NCI-H510A treated with DMSO at 0.1 percent for 48 hours (cell line): ENCODE measurements at regions not wholly inside any gene's neighbourhood (a gene's known extent, or its start where the extent isn't known, plus 50 kb on each side); places are given as distances from the start of the nearest gene placed in this dataset.

Experiments
- DNase-seq: peaks from one replicate; lab custom pipeline; 2025; lab: John Stamatoyannopoulos, UW

DNA sequence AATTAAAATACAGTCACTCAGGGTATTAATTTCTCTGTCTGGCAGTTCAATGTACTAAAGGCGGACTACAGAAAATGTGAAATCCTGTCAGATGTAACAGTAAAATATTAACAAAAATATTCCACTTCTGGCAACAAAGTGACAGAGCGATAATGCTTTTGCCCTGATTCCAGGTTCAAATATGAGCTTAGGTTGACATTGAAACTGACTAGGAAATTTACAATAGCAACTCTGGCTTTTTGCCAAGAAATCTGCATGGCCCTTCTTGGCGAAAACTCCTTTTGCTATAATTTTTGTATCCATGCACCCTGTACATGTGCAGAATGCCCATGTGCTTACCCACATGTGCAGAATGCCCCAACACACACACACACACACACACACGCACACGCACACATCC is 552.2 kb downstream of the MDFIC start:
- DNase-seq, result no peak

DNA sequence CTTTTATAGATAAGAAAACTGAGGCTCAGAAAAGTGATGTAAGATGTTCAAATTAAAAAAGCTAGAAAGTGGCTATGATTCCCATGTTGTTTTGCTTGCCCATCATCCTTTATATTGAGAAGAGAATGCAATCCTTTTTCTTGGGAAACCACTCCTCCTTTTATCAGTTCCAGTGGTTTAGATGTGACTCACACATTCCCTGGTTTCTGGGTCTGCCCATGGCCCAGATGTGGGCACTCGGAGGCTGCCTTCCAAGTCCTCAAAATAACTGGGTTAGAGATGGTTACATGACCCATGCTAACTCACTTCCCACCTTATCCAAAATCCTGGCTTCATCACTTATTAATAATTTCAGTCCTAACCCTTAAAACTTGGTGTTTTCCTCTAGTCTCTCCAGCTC is 550.0 kb downstream of the MDFIC start:
- no peak for DNase-seq

DNA sequence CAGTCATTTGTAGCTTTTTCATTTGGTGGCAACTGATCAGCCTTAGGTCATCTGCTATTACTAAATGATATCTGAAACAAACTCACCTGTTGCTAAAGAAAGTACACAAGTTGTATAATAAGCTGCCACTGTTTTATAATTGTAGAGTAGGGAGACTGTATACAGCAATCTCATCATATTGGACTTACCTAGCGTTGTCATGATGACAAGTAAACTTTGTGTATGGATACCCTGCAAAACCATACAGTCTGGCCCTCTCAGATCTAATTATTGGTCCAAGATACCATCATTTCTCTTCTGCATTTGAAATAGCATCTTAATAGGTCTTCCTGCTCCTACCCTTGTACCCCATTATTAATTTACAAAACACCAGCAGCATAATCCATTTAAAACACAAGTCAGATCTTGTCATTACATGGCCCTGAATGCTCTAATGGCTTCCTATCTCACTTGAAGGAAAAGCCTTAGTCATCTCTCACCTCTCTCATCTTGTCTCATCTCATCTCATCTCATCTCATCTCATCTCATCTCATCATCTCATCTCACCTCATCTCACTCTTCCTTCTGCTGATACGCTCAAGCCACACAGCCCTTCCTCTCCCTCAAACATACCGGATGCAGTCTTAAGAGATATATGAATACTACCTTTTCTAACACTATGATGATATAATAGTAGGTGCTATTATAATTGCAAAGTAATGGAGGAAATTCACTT is 540.6 kb downstream of the MDFIC start:
- DNase-seq, result no peak

DNA sequence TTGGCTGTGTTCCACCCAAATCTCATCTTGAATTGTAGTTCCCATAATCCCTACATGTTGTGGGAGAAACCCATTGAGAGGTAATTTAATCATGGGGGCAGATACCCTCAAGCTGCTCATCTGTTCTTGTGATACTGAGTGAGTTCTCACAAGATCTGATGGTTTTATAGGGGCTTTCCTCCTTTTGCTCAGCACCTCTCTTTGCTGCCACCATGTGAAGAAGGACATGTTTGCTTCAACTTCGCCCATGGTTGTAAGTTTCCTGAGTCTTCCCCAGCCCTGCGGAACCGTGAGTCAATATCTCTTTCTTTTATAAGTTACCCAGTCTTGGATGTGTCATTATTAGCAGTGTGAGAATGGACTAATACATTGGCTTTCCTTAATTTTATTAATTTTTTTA is 527.8 kb downstream of the MDFIC start:
- no peak for DNase-seq

DNA sequence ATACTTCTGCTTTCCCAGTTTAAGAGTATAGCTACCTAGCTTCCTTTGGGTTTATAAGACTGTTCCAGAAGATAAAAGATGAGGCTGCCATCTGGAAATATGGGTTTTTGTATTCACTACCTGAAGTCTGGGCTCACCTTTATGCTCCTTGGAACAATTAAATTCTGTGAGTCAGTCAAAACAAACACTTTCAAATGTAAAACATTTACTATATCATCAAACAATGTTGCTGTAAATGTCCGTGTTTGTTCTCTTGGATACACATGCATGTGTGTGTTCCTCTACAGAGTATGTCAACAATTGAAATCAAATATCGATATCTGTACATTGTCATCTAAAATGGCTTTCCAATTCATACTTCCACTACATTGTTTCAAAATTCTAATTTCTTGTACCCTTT is 525.6 kb downstream of the MDFIC start:
- no peak for DNase-seq

DNA sequence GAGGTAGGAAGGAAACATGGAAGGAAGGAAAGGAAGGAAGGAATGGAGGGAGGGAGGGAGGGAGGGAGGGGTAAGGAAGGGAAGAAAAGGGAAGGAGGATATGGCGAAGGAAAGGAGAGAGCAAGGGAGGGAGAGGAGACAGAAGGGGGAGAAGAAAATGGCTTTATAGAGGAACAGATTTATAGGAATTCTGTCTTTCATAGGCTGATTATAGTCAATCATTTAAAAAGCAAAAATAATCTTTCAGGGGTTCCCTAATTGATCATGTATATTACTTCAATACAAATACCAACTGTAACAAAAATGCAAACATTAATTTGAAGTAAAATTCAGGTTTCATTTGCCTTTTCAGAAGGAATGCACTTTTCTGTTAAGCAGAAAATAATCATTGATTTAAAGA is 519.1 kb downstream of the MDFIC start:
- no peak for DNase-seq

DNA sequence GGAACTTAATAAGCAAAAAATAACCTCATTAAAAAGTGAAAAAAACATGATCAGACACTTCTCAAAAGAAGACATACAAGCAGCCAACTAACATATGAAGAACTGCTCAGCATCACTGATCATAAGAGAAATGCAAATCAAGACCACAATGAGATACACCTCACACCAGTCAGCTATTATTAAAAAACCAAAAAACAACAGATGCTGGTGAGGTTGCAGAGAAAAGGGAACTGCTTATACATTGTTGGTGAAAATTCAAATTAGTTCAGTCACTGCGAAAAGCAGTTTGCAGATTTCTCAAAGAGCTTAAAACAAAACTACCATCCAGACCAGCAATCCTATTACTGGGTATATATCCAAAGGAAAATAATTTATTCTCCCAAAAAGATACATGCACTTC is 513.3 kb downstream of the MDFIC start:
- no peak for DNase-seq

DNA sequence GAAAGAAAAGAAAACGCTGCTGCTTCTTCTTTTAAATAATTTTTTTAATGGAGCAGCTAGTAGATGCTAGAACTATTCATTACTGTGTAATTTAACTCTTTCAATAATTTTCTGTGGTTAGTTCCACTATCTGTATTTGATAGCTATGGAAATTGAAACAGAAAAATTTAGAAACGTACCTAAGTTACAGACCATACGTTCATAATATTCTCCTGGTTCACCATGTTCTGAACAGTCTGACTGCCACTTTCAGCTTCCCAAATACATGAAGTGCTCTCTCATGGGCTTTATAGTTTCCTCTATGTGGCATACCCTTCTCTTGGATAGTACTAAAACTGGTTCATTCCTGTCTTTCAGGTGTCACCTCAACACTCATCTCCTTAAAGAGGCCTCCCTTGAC is 508.0 kb downstream of the MDFIC start:
- no peak for DNase-seq

DNA sequence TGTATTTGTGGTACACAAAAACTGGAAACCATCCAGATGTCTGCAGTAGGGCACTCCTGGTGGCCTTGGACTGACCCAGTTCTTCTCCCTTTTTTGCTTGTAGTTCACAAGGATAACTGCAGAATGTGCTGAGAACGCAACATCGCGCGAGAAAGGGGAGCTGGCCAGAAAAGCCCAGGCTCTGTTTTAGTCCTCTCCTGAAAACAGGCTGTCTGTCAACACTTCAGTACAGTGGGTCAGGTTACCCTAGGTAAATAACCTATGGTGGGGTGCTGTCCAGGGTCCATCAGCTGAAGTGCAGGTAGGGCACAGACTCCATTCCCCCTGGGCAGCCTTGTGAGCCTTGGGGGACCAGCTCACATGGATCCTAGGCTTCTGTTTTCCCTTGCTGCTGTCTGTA is 495.8 kb downstream of the MDFIC start:
- peak; percentile 17 for DNase-seq

DNA sequence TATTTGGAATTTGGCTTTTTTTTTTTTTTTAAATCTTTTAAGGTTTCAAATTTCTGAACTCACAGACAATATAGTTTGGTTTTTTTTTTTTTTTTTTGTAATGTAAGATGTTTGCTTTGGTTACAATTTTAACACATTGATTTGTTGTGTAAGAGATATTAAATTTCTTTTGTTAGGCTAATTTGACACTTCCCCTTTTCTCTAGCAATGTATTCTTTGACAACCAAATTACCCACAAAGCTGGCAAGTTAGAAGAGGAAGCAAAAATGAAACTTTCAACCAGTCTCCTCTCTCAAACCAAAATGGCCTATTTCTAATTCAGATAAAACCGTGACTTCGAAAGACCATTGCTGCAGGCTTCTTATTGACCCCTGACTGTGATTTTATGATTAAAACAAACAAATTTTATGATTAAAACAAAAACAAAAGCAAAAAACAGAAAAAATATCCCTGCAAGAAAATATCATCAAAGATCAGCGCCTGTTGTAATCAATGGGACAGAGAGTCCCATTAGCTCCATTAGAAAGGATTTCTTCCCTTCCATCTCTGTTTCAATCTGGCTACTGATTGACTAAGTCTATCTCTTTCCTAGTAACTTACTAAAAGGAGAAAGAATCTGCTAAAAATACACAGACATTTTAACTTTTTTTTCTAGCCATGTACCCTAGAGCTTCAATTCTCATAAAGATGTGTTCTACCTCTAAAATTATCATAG is 489.2 kb downstream of the MDFIC start:
- no peak for DNase-seq

DNA sequence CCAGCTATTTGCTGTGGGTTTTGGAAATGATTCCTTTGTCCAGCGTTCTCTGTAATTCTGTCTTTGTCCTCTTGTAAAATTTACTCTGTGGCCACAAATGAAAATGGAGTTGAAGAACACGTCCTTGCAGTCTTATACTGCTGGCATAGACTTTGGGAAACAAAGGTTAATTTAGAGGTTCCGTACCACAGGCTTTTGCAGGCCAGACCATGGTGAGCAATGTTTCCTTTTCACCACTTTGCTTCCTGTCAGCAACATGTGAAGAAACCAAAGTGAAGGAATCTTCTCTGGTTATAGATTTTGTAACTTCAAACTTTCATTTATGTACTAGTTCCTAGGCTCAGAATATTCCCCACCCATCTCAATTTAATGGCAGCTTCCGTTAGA is 488.5 kb downstream of the MDFIC start:
- DNase-seq, result no peak

DNA sequence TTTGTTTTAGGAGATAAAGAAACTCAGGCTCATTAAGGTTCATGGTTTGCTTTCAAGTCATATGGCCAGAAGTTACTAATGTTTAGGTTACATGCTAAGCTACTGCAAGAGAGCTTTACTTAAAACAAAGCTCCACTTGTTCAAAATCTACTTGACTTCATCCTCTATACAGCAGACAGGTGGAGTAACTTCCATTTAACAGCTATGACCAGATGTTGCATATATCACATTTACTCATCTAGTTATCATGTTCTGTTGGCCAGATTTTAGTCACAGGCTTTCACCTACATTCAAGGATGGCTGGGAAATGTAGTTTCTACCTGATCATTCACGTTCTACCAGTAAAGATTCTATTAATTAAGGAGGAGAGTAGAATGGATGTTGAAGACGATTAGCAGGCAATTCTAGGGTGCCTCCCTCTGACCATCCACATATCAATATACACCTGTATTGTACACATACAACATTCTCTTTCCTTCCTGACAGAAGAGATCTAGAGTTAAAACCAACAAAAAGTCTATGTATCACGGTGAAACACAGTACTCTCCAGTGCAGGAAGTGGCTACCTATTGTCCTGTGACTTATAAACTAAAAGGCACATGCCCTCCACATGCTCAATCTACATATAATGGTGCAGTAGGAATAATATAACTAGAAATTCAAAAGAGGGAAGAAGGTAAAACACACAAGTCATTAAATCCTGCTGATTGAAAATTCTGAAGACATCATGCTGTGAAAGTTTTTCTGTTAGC is 488.0 kb downstream of the MDFIC start:
- no peak for DNase-seq

DNA sequence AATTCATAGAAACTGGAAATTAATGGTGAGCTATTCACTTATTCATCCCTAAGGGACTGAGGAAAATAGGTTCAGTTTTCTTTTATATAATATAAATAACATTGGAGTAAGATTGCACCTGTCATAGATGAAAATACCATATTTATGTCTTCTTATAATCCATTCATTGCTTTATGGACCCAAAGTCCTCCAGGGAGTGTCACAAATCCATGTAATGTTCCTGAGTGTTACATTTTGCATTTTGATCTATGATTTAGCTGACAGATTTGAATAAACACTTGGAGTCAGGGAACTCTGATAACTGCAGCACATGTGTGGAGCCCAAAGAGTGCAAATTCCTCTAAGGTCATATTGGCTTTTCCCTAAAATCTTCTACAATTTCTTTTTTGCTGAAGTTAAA is 484.3 kb downstream of the MDFIC start:
- DNase-seq, result no peak

DNA sequence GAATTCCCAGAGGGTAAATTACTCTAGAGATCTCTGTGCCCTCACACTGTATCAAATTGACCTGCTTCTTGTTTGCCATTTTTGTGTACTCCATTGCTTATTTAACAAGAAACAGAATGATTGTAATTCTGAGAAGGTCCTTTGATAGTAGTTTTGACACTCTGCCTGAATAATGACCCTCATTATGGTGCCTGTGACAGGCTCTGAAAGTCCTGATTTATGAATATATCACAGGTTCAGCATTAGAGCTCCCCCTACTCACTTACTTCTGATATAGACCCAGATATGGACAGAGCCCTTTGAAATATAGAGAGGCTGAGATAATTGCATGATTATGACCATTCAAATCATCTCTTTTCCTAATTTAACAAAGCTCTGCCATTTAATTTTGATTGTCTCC is 465.2 kb downstream of the MDFIC start:
- DNase-seq, result no peak

DNA sequence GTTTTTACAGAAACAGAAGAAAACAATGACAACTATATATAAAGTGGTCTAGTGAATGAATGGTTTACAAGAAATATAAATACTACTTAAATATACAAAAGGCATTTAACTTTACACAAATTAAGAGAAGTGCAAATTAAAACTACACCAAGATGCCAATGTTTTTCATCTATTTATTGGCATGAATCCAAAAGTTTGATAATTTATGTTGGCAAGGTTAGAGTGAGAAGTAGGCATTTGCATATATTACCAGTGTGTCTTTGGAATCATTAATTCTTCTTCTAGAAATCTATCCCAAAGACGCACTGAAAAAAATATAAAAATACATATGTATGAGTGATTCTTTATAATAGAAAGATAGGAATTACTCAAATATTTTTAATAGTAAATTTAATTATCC is 457.4 kb downstream of the MDFIC start:
- no peak for DNase-seq

DNA sequence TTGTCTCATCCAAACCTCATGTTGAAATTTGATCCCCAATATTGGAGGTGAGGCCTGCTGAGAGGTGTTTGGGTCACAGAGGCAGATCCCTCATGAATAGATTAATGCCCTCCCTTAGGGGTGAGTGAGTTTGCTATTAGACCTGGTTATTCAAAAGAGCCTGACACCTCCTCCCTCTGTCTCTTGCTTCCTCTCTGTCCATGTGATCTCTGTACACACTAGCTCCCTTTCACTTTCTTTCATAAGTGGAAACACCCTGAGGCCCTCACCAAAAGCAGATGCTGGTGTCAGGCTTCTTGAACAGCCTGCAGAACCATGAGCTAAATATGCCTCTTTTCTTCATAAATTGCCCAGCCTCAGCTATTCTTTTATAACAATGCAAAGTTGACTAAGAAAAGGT is 447.1 kb downstream of the MDFIC start:
- no peak for DNase-seq

DNA sequence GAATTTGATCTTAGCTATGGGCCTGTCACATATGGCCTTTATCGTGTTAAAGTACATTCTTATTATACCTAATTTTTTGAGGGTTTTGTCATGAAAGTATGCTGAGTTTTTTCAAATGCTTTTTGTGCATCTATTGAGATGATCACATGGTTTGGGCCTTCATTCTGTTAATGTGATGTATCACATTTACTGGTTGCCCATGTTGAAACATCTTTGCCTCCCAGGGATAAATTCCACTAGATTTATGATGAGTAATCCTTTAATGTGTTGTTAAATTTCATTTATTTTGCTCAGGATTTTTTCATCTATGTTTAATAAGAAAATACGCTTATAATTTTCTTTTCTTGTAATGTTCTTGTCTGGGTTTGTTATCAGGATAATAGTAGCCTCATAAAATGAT is 442.0 kb downstream of the MDFIC start:
- DNase-seq, result no peak

DNA sequence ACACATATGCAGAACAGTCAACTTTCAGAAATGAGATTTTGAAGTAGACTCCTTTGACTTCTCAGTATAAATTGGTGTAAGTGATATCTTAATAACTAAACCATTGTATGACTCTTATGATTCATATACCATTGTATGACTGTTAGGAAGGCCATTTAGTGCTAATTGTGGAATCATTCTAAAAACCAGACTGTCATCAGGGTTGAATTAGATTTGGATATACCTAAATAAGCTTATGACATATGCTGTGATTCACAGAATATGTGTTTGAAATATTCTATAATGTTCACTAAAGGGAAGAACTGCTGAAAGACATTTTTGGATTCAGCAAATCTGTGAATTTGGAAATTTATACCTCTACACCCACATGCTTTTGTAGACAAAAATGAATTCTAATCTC is 438.1 kb downstream of the MDFIC start:
- DNase-seq, result no peak

DNA sequence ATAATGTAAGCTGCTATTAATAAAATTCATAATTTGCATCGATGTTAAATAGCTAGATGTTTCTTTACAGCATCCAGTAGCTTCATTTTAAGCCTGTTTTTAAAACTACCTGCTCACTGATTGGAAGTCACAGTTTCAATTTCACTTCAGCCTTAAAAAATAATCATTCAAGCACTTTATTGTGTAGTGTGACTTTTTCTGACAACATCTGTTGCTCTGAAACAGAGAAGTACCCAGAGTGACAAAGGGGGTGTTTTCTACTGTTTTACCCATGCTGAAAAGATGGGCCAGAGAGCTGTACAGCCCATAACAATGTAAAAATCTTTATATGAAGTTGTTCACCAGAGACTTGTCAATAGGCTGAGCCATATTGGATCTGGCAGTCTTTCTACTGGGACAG is 437.2 kb downstream of the MDFIC start:
- DNase-seq, result no peak

DNA sequence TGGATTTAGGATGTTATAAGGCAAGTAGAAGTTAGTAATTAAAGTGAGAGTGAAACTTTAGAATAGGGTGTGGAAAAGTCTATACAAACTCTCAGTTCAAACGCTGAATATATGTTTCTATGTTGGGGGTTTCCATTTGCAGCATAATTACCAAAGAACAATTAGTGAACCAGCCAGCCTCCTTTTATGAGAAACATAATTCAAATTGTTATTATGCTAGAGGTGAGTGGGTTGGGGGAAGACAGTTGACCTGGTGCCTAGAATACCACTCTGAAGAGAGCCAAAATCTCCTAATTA is 435.8 kb downstream of the MDFIC start:
- DNase-seq, result no peak

DNA sequence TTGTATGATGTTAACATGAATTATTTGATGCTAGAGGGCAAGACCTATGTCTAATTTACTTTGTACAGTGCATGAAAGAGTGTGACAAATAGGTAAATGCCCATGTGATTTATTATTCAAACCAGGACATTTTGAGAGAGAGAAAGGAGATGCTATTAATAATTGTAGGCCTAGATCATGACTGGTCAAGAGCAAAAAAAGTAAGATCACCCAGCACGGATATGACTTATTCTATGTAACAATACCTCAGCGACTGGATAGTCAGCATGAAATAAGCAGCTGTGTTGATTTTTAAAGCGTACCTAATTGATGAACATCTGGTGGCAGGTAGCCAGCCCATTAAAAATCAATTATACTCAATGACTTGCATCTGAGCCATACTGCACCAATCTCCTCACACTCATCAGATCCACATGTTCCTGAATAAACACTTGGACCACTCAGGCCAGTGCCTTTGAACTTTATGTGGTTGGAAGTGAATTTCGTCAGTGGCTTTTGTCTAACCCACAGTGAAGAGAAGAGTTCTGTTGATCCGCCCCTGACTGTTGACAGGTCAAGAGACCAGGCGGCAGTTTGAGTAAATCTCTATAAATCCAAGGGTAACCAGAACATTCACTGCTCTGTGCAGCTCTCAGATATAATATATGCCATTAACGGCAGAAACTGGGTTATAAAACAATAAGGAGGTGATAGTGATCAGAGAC is 435.3 kb downstream of the MDFIC start:
- peak; percentile 73 for DNase-seq

DNA sequence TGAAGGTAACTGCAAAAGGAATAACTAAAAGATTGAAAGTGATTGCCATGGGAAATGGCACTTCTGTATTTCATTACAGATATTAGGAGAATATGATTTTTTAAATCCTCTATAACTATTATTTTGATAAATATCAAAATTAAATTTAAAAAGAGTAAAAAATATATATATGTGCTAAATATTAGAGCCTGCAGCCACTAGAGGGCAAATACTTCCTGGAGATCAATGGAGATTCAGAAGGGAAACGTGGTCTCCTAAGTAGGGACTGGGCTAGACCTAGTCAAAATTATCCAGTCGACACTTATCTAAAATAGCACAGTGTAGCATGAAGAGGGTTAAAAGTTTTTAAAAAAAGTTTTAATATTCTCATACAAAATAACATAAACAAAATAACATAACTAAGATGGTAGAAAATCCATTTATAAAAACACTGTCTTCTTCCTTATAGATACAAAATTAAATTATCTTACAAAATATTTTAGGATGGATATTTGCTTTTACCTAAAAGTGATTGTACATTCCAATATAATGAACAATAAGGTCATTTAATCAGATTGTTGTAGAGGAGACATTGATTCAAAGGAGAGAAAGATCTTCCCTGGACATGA is 434.3 kb downstream of the MDFIC start:
- DNase-seq, result peak; percentile 18
